HG03025 (cell line): ENCODE measurements at regions not wholly inside any gene's neighbourhood (a gene's known extent, or its start where the extent isn't known, plus 50 kb on each side); places are given as distances from the start of the nearest gene placed in this dataset.
"Not testable (repeated sequence)": the region's sequence is repeated elsewhere in the genome, so short reads cannot be mapped to it uniquely, and the experiment has no call there.

ENCODE experiments used
- ATAC-seq: cut with Tn5 transposase; IDR thresholded peaks from one replicate; pipeline ENCODE4 v1.9.1; 2021; ENCODE audit warnings: mild to moderate bottlenecking, moderate library complexity; ENCODE audit not compliant: unreplicated experiment, low FRiP score

- ATAC-seq, result no peak
Observed at GRCh38 chr5:40165789-40166728, 513.7 kb upstream of the PTGER4 start.

- no peak for ATAC-seq
Observed at GRCh38 chr5:40165106-40165788, 514.5 kb upstream of the PTGER4 start.

GRCh38 chr5:40160435-40160834 lies 519.3 kb upstream of the PTGER4 start:
- no peak for ATAC-seq

- ATAC-seq, result no peak
Observed at GRCh38 chr5:40154194-40154593, 525.5 kb upstream of the PTGER4 start.

GRCh38 chr5:40150896-40151295 lies 528.8 kb upstream of the PTGER4 start:
- no peak for ATAC-seq

DNA sequence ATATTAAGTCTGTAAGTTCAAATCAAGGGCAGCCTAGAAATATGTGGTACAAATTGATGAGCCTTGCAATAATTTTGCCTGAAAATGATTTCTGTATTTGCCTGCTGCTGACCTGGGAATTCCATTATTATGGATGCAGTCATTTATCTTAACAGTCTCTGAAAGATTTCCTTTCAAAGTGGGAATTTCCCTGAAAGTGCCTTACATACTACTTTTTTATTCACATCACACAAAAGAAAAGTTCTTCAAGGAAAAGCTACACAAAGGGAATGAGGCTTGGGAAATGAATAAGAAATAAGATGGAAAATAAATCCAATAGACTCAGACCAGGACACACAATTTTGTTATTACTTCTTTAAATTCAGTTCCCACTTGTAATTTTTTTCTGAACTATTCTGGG lies 537.8 kb upstream of the PTGER4 start:
- no peak for ATAC-seq

DNA sequence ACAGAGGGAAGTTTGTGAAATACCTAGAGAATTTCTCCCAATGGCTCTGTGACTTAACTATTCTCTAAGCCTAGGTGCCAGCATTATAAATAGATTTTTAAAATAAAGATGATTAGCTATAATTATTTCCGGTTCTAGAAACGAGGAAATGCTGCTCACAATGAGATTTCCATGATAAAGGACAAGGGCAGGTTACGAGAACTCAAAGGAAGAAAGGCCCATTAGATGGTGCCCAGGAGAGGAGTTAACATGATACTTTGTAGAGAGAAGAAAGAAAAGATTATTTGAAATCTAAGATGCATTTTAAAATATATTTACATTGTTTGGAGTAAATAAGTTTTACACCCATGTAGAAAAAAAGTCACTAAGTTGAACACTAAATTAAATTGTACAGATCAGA lies 538.3 kb upstream of the PTGER4 start:
- no peak for ATAC-seq

DNA sequence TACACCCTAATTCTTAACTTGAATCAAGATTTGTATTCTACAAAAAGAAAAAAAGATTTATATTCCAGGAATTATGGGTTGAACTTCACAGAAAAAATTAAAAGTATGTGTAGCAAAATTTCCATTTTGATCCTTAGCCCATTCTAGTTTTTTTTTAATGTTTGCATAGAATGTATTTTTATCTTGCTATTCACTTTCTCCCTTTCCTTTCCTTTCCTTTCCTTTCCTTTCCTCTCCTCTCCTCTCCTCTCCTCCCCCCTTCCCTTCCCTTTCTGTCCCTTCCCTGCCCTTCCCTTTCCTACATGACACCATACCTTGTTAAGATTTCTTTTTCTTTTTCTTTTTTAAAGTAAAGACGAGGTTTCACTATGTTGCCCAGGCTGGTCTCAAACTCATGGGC lies 542.5 kb upstream of the PTGER4 start:
- ATAC-seq, result no peak

- ATAC-seq, result no peak
Observed at GRCh38 chr5:40134883-40135520, 544.7 kb upstream of the PTGER4 start.

DNA sequence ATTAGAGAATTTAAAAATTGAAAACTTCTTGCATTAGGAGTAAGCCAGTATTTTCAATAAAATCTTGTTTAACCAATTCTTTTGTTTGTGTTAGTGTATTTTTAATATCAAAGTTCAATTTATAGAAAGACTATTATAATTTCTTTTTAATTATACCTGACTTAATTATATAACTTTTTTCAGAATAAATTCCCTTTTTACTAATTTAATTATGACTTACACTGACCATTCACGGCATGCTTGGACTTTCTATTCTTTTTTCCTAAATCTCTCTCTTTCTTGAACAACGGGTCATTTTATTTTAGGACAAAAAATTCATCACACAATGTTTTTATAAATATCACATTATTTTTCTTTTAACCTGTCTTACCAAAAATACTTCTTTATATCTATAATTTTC lies 555.3 kb upstream of the PTGER4 start:
- ATAC-seq, result no peak

DNA sequence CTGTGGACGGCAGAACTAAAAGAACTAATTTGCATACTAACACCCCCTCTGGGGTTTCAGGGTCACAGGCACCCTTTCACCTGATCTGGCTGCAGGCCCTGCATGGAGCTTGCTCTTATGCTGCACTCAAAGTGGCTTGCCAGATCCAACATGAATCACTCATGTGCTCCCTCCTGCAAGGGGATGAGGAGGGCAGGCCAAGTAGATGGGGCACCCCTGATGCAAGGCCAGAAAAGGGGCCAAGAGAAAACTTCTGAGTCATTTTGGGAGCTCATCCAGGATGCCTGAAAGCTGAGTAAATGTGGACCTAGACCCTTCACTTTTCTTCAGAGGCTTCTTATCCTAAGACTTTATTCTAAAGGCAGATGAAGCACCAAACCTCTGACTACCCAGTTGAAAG lies 558.5 kb upstream of the PTGER4 start:
- ATAC-seq, result no peak

DNA sequence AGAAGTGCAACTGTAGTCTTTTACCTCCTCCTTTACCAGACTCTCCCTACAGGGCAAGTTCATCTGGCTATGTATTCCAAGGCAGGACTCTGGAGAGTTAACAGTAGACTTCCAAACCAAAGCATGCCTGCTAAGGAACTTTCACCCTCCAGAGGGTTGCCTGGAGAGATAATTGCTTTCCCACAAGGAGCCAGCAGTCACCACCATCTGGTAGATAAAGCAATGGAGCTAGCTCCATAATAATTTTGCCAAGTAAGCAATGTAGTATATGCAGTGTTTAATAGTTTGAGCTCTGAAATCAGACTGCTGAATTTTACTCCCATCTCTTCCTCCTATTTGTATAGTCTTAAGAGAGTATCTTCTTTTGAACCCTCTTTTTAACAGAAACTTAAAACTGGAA lies 566.8 kb upstream of the PTGER4 start:
- ATAC-seq, result no peak

DNA sequence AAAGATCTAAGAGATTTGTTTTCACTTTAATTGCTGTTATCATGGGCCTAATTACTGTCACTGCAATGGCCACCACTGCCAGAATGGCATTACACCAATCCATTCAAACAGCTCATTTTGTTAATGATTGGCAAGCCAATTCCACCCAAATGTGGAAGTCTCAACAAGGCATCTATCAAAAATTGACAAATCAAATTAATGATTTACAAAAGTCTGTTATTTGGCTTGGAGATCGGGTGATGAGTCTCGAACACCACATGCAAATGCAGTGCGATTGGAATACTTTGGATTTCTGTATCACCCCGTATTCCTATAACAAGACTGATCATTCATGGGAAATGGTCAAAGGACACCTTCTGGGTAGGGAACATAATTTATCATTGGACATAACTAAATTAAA lies 568.7 kb upstream of the PTGER4 start:
- not testable (repeated sequence) for ATAC-seq

DNA sequence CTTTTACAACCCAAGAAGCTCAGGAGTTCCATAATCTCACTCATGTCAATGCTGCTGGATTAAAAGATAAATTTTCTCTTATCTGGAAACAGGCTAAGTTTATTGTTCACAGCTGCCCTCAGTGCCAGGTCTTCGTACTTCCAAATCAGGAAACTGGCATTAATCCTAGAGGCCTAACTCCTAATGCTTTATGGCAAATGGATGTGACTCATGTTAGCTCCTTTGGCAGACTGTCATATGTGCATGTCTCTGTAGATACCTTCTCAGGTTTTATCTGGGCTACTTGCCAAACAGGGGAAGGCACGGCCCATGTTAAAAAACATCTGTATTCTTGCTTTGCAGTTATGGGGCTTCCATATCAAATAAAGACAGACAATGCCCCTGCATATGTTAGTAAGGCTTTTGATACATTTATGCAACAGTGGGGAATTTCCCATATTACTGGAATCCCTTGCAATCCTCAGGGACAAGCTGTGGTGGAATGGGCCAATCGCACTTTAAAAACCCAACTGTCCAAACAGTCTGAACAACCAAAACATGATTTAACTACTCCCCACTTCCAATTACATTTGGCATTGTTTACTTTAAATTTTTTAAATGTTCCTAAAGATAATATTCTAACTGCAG lies 570.8 kb upstream of the PTGER4 start:
- not testable (repeated sequence) for ATAC-seq

GRCh38 chr5:40107786-40108185 lies 571.9 kb upstream of the PTGER4 start:
- not testable (repeated sequence) for ATAC-seq

- no peak for ATAC-seq
Observed at GRCh38 chr5:40106847-40107246, 572.9 kb upstream of the PTGER4 start.

- ATAC-seq, result no peak
Observed at GRCh38 chr5:40098313-40098712, 581.4 kb upstream of the PTGER4 start.

DNA sequence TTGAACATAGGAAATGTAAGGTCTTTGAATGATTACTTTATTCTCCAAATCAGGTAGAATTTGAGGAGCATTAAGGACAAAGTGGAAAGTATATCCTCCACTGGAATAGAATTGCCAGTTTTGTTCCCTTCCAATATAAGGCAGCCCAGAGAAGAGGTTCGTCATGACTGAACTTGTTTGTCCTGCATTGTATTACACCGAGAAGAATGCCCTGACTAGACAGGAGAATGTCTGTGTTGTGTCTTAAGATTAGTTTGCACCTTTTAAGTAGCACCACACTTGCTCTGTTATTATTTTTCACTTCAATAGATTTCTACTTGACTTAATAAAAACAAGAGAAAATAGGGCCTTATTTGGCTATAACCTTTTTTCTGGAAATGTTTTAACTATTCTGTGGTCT lies 586.2 kb upstream of the PTGER4 start:
- no peak for ATAC-seq

DNA sequence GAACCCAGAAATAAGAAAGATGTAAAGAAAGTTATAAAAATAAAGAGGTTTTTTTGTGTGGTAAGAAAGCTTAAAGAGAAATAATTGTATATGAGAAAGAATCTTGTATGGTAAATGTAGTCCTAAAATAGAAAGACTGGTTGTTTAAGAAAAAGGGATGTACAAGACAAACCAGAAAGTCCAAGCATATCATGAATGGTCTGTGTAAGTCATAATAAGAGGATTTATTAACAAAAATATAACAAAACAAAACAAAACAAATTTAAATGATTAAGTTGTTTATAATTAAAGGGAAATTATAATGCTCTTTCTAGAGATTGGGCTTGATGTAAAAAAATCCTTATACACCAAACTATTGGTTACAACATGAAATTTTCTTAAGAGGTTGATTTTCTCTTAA lies 590.4 kb upstream of the PTGER4 start:
- ATAC-seq, result no peak

DNA sequence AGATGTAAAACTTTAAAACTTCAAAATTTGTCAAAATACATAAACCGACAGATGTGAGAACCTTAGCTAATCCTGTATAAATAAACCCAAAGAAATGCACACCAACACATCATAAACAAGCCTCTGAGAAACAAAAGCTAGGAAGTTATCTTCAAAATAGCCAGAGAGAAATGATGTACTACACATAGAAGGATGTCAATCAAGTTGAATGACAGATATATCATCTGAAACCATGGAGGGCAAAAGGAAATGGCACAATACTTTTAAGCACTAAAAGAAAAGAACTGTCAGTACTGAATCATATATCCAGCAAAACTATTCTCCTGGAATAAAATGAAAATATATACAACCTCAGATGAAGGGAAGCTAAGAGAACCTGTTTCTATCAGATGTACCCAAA lies 595.1 kb upstream of the PTGER4 start:
- no peak for ATAC-seq

- ATAC-seq, result no peak
Observed at GRCh38 chr5:40082313-40082712, 597.4 kb upstream of the PTGER4 start.
